GM10266 (cell line): ENCODE measurements at regions not wholly inside any gene's neighbourhood (a gene's known extent, or its start where the extent isn't known, plus 50 kb on each side); places are given as distances from the start of the nearest gene placed in this dataset.

Source experiments
- DNase-seq: peaks from one replicate; pipeline ENCODE4 v3.0.0; 2012; ENCODE audit errors: extremely low spot score
- TF ChIP-seq, protein P1 (sequence below): IDR thresholded peaks from 2 replicates; pipeline ENCODE4 v1.5.1; 2012; ENCODE audit warnings: mild to moderate bottlenecking, low read depth; ENCODE audit not compliant: control insufficient read depth, insufficient read depth; ENCODE audit errors: missing control alignments

DNA sequence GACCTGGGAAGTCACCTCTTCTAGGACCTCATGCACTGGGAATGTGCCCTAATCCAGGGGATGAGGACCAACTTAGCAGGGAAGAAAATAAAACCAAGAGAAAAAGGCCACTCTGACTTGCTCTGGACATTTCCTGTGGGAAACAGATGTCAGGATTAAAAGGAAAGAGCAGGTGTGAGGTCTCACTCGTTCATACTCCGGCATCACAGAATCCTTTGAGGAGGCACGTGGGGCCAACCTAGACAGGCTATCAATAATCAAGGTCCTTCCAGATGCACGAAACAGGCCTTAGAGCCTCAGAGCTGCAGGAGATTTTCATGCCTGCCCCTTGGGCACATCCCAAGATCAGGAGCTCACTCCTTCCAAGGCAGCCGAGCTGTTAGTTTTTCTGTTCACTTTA is 321.5 kb upstream of the CCL2 start:
- TF ChIP-seq, protein P1, sequence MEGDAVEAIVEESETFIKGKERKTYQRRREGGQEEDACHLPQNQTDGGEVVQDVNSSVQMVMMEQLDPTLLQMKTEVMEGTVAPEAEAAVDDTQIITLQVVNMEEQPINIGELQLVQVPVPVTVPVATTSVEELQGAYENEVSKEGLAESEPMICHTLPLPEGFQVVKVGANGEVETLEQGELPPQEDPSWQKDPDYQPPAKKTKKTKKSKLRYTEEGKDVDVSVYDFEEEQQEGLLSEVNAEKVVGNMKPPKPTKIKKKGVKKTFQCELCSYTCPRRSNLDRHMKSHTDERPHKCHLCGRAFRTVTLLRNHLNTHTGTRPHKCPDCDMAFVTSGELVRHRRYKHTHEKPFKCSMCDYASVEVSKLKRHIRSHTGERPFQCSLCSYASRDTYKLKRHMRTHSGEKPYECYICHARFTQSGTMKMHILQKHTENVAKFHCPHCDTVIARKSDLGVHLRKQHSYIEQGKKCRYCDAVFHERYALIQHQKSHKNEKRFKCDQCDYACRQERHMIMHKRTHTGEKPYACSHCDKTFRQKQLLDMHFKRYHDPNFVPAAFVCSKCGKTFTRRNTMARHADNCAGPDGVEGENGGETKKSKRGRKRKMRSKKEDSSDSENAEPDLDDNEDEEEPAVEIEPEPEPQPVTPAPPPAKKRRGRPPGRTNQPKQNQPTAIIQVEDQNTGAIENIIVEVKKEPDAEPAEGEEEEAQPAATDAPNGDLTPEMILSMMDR: no peak

GRCh38 chr17:33934696-33935095 is 320.4 kb upstream of the CCL2 start:
- no peak for DNase-seq
- TF ChIP-seq, protein P1: no peak

More for the DNA sequence above, 321.5 kb upstream of the CCL2 start:
- no peak for DNase-seq

DNA sequence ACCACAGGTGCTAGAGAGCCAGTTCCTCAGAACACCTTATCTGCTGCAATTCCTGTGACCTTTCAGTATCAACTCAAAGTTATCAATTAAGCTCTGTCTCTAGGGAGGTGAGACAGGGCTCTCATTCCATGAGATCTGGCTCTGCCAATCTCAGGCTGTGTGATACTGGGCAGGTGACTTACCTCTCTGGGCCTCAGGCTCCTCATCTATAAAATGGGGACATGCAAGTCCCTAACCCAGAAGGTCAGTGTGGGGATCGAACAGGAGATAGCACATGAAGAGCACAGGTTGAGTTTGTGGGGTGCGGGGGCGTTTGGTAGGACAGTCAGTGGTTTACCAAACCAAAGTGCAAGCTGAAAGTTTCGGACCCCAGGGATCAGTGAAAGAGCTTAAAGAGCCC is 319.3 kb upstream of the CCL2 start:
- no peak for DNase-seq
- TF ChIP-seq, protein P1: no peak

DNA sequence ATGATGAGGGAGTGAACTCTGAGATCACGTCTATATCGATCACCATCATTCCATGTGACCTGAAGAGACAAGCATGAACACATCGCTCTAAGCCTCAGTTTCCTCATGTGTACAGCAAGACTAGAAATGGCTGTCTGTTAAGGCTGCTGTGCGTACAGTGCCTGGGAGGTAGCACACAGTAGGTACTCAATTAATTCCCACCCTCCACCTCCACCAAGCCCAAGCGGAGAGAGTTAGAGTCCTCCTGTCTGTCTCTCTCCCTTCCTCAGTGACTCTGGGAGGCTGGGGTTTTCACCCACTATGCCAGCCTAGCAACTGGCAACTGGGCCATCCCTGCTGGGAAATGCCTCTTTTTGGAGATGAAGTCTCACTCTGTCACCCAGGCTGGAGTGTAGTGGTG is 318.3 kb upstream of the CCL2 start:
- no peak for DNase-seq
- TF ChIP-seq, protein P1: no peak

DNA sequence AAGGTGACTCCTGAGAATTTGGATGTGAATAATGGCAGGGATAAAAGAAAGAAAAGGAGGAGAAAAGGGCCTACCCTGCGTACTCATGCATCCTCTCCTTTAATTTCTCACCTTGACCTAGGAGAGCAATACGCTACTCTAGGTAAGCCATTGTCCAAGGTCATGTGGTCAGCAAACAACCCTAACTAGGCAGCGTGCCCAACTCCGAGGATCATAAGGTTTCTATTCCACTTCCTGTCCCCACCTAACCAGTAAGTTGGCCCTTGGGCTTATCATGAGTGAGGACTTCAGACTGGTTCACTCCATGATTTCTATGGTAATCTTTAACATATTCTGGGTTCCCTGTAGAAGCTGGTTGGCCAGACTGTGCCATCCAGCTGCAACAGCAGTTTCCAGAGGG is 315.1 kb upstream of the CCL2 start:
- TF ChIP-seq, protein P1: no peak
- DNase-seq: no peak

- no peak for DNase-seq
- TF ChIP-seq, protein P1: no peak
Observed at GRCh38 chr17:33940769-33941370, 314.2 kb upstream of the CCL2 start.

DNA sequence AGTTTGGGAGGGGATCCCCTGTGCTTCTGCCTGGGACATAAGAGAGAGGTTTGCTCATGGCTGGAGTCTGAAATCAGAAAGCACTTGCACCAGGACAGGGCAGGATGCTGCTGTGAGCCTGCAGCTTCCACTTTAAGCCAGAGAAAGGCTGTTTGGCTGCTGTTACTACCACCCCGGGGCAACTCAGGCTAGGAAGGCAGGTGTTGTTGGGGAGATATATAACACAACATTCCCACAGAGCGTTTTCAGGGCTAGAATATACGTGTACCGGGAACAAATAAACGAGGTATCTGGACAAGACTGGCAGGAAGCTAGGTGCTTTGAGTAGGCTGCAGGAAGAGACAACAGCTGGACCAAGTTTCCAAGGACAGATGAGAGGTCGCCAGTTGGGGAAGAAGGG is 313.3 kb upstream of the CCL2 start:
- TF ChIP-seq, protein P1: no peak
- DNase-seq: no peak
